Transverse colon (tissue), 4 donors: ENCODE measurements at regions not wholly inside any gene's neighbourhood (a gene's known extent, or its start where the extent isn't known, plus 50 kb on each side); places are given as distances from the start of the nearest gene placed in this dataset.

Experiments used
- DNase-seq: peaks from one replicate; pipeline ENCODE4 v3.0.0-alpha.2; 2019
- H3K27ac ChIP-seq, 4 donors: fragments of 200-600 bp; sonication (generic); 2 replicates each; pipeline ENCODE4 v1.5.1; 2016 to 2018; ENCODE audit warnings: inconsistent platforms in 4 of 4
- H3K27me3 ChIP-seq: fragments of 200-600 bp; sonication (generic); 2 replicates; pipeline ENCODE4 v1.5.1; 2017; ENCODE audit warnings: inconsistent platforms
- H3K36me3 ChIP-seq, 4 donors: fragments of 200-600 bp; sonication (generic); 2 replicates each; pipeline ENCODE4 v1.5.1; 2017 to 2019; ENCODE audit warnings: inconsistent platforms in 4 of 4
- H3K4me1 ChIP-seq, 4 donors: fragments of 200-600 bp; sonication (generic); 2 replicates each; pipeline ENCODE4 v1.5.1; 2017 to 2020; ENCODE audit warnings: inconsistent platforms in 4 of 4
- H3K4me3 ChIP-seq, 4 donors: fragments of 200-600 bp; sonication (generic); 1 replicate in 1 of 4; 2 replicates in 3 of 4; pipeline versions ENCODE4 v1.5.1 to v1.6.1; 2017 to 2019; ENCODE audit warnings: inconsistent platforms in 4 of 4
- H3K9me3 ChIP-seq, 2 donors: fragments of 200-600 bp; sonication (generic); 2 replicates each; pipeline ENCODE4 v1.5.1; 2017 to 2019; ENCODE audit warnings: inconsistent platforms in 2 of 2
- EP300 ChIP-seq: sonication (generic); formaldehyde crosslinking; IDR thresholded peaks from one replicate; pipeline ENCODE4 v1.6.1; 2017; ENCODE audit warnings: antibody characterized with exemption, low read depth
- POLR2A ChIP-seq: fragments of 450-650 bp; IDR thresholded peaks from one replicate; pipeline ENCODE4 v1.6.1; 2016; ENCODE audit warnings: antibody characterized with exemption, mild to moderate bottlenecking, moderate library complexity
- POLR2AphosphoS5 ChIP-seq, 3 donors: sonication (generic); formaldehyde crosslinking; IDR thresholded peaks; one replicate each; pipeline ENCODE4 v1.6.1; 2016; ENCODE audit warnings: antibody characterized with exemption in 3 of 3
- WGBS, 2 donors: methylation state at CpG; one replicate each; pipeline ENCODE4 v1.1.5; 2018; ENCODE audit warnings: low coverage in 1 of 2; 5-methylcytosine and 5-hydroxymethylcytosine counted together
- in situ Hi-C, 4 donors: fragments of 200-750 bp; cut with MboI; loops; one replicate each; pipeline versions ENCODE4 v1.15.0 to v1.15.1; 2017; ENCODE audit warnings: low sequenced_read_pairs in 3 of 4, low pct_ligation_motif_present in 1 of 4, low pct_unique_long_range_greater_than_20kb in 1 of 4
- intact Hi-C: fragments of 100-400 bp; cut with DNase I; formaldehyde crosslinking; loops from one replicate; pipeline ENCODE4 v1.15.1; 2023; ENCODE audit warnings: low total_unique reads
- TF ChIP-seq, protein P1 (sequence below), 5 experiments: fragments of 200-600 bp in 3 of 5; fragments of 450-650 bp in 2 of 5; sonication (generic) in 3 of 5; IDR thresholded peaks; 1 replicate in 2 of 5; 2 replicates in 3 of 5; pipeline ENCODE4 v1.5.1; 2016 to 2017; ENCODE audit warnings: antibody characterized with exemption in 5 of 5, inconsistent platforms in 3 of 5, mild to moderate bottlenecking in 2 of 5, moderate library complexity in 1 of 5

DNA sequence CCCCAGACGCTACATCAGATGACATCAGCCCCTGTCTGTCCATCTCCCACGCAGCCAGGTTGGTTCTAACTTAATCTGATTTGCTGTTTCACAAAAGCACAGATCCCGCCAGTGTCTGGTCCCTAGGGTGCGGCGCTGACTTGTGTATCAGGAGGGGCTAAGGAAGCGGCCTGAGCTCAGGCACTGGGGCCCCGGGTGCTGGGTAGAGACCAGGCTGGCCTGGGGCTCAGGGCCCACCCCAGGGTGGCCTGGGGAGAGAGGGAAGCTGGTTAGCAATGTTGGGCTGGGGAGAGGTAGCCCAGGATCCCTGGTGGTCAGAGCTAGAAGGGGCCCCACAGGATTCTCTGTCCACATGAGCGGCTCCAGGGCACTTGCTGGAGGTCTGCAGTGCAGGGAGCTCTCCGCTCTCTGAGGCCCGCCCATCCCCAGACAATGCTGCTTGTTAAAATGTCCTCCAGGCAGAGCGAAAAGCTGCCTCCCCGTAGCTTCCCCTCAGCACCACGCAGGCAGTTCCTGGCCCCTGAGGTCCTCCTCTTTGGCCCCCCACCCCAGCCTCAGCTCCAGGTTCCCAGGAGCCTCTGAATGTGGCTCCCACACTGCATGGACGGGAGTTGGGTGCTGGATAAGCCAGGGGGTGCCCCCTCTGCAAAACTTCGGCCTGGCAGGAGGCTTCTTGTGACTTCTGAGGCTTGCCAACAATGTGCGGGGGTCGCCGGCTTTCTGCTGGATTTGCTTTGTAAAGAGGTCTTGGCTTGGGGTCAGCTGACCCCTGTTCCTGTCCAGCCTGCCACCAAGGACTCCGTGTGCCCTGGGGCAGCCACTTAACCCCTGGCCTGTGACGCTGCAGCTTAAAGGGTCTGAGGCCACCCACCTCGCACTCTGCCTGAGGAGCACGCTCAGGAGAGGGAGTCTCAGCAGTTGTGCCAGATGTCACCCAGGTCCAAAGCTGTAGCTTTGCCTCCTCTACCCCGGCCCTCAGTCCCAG lies 112.9 kb downstream of the CPZ start:
- Histone ChIP-seq H3K27me3 (no peaks in the 10 kb centered on the region), H3K27ac (no peak overlapping the region), H3K36me3 (no peaks in the 10 kb centered on the region), H3K9me3 (no peaks in the 10 kb centered on the region), H3K4me1 (no peaks in the 10 kb centered on the region), H3K4me3 (no peak overlapping the region)
- TF ChIP-seq POLR2A (no peak), EP300 (no peak), POLR2AphosphoS5 (IDR thresholded peaks at IDR 0.05) (no peak)
- TF ChIP-seq, protein P1, sequence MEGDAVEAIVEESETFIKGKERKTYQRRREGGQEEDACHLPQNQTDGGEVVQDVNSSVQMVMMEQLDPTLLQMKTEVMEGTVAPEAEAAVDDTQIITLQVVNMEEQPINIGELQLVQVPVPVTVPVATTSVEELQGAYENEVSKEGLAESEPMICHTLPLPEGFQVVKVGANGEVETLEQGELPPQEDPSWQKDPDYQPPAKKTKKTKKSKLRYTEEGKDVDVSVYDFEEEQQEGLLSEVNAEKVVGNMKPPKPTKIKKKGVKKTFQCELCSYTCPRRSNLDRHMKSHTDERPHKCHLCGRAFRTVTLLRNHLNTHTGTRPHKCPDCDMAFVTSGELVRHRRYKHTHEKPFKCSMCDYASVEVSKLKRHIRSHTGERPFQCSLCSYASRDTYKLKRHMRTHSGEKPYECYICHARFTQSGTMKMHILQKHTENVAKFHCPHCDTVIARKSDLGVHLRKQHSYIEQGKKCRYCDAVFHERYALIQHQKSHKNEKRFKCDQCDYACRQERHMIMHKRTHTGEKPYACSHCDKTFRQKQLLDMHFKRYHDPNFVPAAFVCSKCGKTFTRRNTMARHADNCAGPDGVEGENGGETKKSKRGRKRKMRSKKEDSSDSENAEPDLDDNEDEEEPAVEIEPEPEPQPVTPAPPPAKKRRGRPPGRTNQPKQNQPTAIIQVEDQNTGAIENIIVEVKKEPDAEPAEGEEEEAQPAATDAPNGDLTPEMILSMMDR (IDR thresholded peaks at IDR 0.05): no peak
- intact Hi-C loops (no loop called here), in situ Hi-C loops (no loop called here)
- WGBS, 2 donors: 33 to 64% methylated on average over 1 to 22 of the region's 23 CpGs
- DNase-seq: no peak

DNA sequence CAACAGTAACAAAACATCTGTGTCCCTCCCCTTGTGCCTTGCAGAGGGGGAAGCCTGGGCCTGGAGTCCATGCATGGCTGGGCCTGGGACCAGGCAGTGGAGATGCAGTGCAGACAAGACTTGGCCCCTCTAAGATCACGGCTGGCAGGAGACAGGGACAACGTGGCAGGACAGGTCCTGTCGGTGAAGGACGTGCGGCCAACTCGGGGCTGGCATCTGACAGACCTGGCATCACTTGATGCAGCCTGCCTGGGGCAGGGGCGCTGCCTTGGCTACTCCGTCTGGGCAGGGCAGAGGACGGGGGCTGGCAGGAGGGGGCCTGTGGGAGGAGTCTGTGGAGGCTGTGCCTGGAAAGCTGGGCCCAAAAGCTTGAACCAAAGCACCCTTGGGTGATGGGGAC lies 112.1 kb downstream of the CPZ start:
- TF ChIP-seq POLR2AphosphoS5 (IDR thresholded peaks at IDR 0.05) (no peak), EP300 (no peak), POLR2A (no peak)
- TF ChIP-seq, protein P1 (IDR thresholded peaks at IDR 0.05): no peak
- no peaks in the 10 kb centered on the region for H3K27me3 ChIP-seq

GRCh38 chr4:8703857-8704495 lies 111.4 kb downstream of the CPZ start:
- Histone ChIP-seq H3K36me3 (no peaks in the 10 kb centered on the region), H3K27me3 (no peaks in the 10 kb centered on the region), H3K4me3 (no peak overlapping the region), H3K4me1 (no peaks in the 10 kb centered on the region), H3K27ac (no peak overlapping the region), H3K9me3 (no peaks in the 10 kb centered on the region)
- TF ChIP-seq POLR2A: no peak
- TF ChIP-seq EP300: no peak
- TF ChIP-seq, protein P1 (IDR thresholded peaks at IDR 0.05): no peak
- intact Hi-C loops (no loop called here), in situ Hi-C loops (no loop called here)
- no peak for DNase-seq
- 54 to 56% methylated on average over 6 to 11 of the region's 11 CpGs for WGBS, 2 donors

More for the DNA sequence above, 112.1 kb downstream of the CPZ start:
- WGBS, 2 donors: 75% methylated on average over 9 of the region's 9 CpGs; no CpG with 5 or more reads in 1 of the 2 donors
- DNase-seq: no peak
- Histone ChIP-seq H3K4me1 (no peaks in the 10 kb centered on the region), H3K9me3 (no peaks in the 10 kb centered on the region), H3K4me3 (no peak overlapping the region), H3K27ac (no peak overlapping the region), H3K36me3 (no peaks in the 10 kb centered on the region)
- intact Hi-C loops (no loop called here), in situ Hi-C loops (no loop called here)

DNA sequence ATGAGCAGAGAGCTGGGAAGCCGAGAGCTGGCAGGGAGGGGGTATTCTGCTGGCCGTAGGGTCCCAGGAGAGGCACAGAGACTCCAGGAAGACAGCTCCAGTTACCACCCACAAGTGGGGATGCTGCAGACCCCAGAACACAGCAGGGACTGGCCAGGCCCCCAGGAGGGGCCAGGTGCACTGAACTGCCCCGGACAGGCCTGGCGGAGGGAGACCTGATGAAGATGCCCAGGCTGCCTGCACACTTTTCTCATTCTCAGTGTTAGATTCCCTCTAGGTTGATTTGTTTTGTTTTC lies 110.8 kb downstream of the CPZ start:
- intact Hi-C loops (no loop called here), in situ Hi-C loops (no loop called here)
- Histone ChIP-seq H3K4me1 (no peaks in the 10 kb centered on the region), H3K9me3 (no peaks in the 10 kb centered on the region), H3K27ac (no peak overlapping the region), H3K27me3 (no peaks in the 10 kb centered on the region), H3K36me3 (no peaks in the 10 kb centered on the region), H3K4me3 (no peak overlapping the region)
- no peak for DNase-seq
- WGBS, 2 donors: 56% methylated on average over 4 of the region's 4 CpGs; no CpG with 5 or more reads in 1 of the 2 donors
- TF ChIP-seq EP300: no peak
- TF ChIP-seq POLR2A: no peak
- TF ChIP-seq, protein P1 (IDR thresholded peaks at IDR 0.05): no peak
